Liver (tissue), 3 donors: ENCODE measurements at regions not wholly inside any gene's neighbourhood (a gene's known extent, or its start where the extent isn't known, plus 50 kb on each side); places are given as distances from the start of the nearest gene placed in this dataset.
"Not testable (repeated sequence)": the region's sequence is repeated elsewhere in the genome, so short reads cannot be mapped to it uniquely, and the experiment has no call there.

Source experiments
- JUND ChIP-seq, 2 donors: IDR thresholded peaks; 2 replicates each; pipeline ENCODE4 v1.6.1; 2016; ENCODE audit warnings: antibody characterized with exemption in 2 of 2
- NR2F2 ChIP-seq: IDR thresholded peaks from 2 replicates; pipeline ENCODE4 v1.6.1; 2016; ENCODE audit warnings: antibody characterized with exemption
- RAD21 ChIP-seq, 2 donors: IDR thresholded peaks; 2 replicates each; pipeline ENCODE4 v1.6.1; 2016; ENCODE audit warnings: antibody characterized with exemption in 2 of 2, mild to moderate bottlenecking in 2 of 2
- TAF1 ChIP-seq: conservative IDR thresholded peaks from 2 replicates; pipeline ENCODE4 v1.6.1; 2016; ENCODE audit warnings: antibody characterized with exemption, mild to moderate bottlenecking
- TF ChIP-seq, protein P1 (sequence below): fragments of 150-350 bp; IDR thresholded peaks from 2 replicates; pipeline ENCODE4 v1.5.1; 2017; ENCODE audit warnings: improper control_type of control experiment, low read depth, low read length; ENCODE audit not compliant: missing input control
- TF ChIP-seq, protein P2 (sequence below): IDR thresholded peaks from 2 replicates; pipeline ENCODE4 v1.6.1; 2016; ENCODE audit warnings: antibody characterized with exemption
- donor health status: healthy.
- donor health status: healthy.

DNA sequence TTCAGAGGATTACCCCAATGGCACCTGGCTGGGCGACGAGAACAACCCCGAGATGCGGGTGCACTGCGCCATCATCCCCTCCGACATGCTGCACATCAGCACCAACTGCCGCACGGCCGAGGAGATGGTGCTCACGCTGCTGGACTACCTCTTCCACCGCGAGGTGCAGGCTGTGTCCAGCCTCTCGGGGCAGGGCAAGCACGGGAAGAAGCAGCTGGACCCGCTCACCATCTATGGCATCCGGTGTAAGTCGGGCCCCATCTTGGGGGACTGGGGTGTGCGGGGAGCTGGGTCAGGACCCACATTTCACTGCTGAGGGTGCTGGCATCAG lies 94.2 kb downstream of the NPIPB11 start:
- TF ChIP-seq, protein P1, sequence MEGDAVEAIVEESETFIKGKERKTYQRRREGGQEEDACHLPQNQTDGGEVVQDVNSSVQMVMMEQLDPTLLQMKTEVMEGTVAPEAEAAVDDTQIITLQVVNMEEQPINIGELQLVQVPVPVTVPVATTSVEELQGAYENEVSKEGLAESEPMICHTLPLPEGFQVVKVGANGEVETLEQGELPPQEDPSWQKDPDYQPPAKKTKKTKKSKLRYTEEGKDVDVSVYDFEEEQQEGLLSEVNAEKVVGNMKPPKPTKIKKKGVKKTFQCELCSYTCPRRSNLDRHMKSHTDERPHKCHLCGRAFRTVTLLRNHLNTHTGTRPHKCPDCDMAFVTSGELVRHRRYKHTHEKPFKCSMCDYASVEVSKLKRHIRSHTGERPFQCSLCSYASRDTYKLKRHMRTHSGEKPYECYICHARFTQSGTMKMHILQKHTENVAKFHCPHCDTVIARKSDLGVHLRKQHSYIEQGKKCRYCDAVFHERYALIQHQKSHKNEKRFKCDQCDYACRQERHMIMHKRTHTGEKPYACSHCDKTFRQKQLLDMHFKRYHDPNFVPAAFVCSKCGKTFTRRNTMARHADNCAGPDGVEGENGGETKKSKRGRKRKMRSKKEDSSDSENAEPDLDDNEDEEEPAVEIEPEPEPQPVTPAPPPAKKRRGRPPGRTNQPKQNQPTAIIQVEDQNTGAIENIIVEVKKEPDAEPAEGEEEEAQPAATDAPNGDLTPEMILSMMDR, result not testable (repeated sequence)
- not testable (repeated sequence) for TF ChIP-seq NR2F2; JUND (IDR thresholded peaks at IDR 0.05); TAF1; RAD21 (IDR thresholded peaks at IDR 0.05)
- TF ChIP-seq, protein P2, sequence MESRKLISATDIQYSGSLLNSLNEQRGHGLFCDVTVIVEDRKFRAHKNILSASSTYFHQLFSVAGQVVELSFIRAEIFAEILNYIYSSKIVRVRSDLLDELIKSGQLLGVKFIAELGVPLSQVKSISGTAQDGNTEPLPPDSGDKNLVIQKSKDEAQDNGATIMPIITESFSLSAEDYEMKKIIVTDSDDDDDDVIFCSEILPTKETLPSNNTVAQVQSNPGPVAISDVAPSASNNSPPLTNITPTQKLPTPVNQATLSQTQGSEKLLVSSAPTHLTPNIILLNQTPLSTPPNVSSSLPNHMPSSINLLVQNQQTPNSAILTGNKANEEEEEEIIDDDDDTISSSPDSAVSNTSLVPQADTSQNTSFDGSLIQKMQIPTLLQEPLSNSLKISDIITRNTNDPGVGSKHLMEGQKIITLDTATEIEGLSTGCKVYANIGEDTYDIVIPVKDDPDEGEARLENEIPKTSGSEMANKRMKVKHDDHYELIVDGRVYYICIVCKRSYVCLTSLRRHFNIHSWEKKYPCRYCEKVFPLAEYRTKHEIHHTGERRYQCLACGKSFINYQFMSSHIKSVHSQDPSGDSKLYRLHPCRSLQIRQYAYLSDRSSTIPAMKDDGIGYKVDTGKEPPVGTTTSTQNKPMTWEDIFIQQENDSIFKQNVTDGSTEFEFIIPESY, result not testable (repeated sequence)
